OCI-LY1 (cell line): ENCODE measurements at regions not wholly inside any gene's neighbourhood (a gene's known extent, or its start where the extent isn't known, plus 50 kb on each side); places are given as distances from the start of the nearest gene placed in this dataset.

Experiments used
- CTCF ChIP-seq: fragments of 200-600 bp; sonication (generic), shearing (Covaris generic); IDR thresholded peaks from 2 replicates; pipeline ENCODE4 v1.5.1; 2017; ENCODE audit warnings: mild to moderate bottlenecking, antibody characterized with exemption, low read length, moderate library complexity, mixed read lengths
- EZH2 ChIP-seq: fragments of 200-600 bp; sonication (generic), shearing (Covaris generic); IDR thresholded peaks from 2 replicates; pipeline ENCODE4 v1.8.0; 2017; ENCODE audit warnings: borderline replicate concordance, mixed run types, mild to moderate bottlenecking, antibody characterized with exemption, low read length, moderate library complexity, mixed read lengths

- TF ChIP-seq CTCF = no peak
- TF ChIP-seq EZH2 = no peak
Measured at GRCh38 chrX:138788771-138789170, 77.3 kb upstream of the FGF13 start.
